ENCODE measurements at regions not wholly inside any gene's neighbourhood (a gene's known extent, or its start where the extent isn't known, plus 50 kb on each side); places are given as distances from the start of the nearest gene placed in this dataset.

GRCh38 chr9:100865111-100865510 lies 163.4 kb upstream of the PLPPR1 start:
- TF ChIP-seq POLR2A (IDR thresholded peaks at IDR 0.05) (no peak), POLR2AphosphoS5 (IDR thresholded peaks at IDR 0.05) (no peak), EP300 (IDR thresholded peaks at IDR 0.05) (no peak)
- TF ChIP-seq, protein P1, sequence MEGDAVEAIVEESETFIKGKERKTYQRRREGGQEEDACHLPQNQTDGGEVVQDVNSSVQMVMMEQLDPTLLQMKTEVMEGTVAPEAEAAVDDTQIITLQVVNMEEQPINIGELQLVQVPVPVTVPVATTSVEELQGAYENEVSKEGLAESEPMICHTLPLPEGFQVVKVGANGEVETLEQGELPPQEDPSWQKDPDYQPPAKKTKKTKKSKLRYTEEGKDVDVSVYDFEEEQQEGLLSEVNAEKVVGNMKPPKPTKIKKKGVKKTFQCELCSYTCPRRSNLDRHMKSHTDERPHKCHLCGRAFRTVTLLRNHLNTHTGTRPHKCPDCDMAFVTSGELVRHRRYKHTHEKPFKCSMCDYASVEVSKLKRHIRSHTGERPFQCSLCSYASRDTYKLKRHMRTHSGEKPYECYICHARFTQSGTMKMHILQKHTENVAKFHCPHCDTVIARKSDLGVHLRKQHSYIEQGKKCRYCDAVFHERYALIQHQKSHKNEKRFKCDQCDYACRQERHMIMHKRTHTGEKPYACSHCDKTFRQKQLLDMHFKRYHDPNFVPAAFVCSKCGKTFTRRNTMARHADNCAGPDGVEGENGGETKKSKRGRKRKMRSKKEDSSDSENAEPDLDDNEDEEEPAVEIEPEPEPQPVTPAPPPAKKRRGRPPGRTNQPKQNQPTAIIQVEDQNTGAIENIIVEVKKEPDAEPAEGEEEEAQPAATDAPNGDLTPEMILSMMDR (IDR thresholded peaks at IDR 0.05), result no peak
